K562 (cell line): ENCODE measurements at regions not wholly inside any gene's neighbourhood (a gene's known extent, or its start where the extent isn't known, plus 50 kb on each side); places are given as distances from the start of the nearest gene placed in this dataset.

Experiments
- ATAC-seq: fragments of 200-7000 bp; cut with Tn5 transposase; 3 replicates; pipeline ENCODE4 v1.9.1; 2020; ENCODE audit warnings: moderate library complexity
- BruUV-seq: library from RNA; stranded (reverse); fragments of 400-500 nt; replicated peaks from 2 replicates; lab custom pipeline; 2021; lab: Mats Ljungman, UMichigan
- CTCF ChIA-PET: fragments of 300-600 bp; formaldehyde crosslinking; extraction: SDS; loops from one replicate; lab custom pipeline; 2021; ENCODE audit warnings: low intra/inter-chr PET ratio; lab: Yijun Ruan, JAX
- POLR2A ChIA-PET: fragments of 300-600, 350-650 bp; sonication (Branson Sonifier 250); formaldehyde crosslinking; extraction: SDS; loops from one replicate; lab custom pipeline; 2021; ENCODE audit warnings: antibody characterized with exemption, inconsistent platforms; lab: Yijun Ruan, JAX
- DNase-seq, 4 experiments: peaks; one replicate each; pipeline versions ENCODE4 v3.0.0 to v3.0.0-alpha.2; 2011 to 2018; ENCODE audit warnings: low spot score in 3 of 4, mixed read lengths in 3 of 4; ENCODE audit errors: extremely low read depth in 1 of 4
- FAIRE-seq: peaks from 2 replicates; lab custom pipeline; 2011; peaks lifted over from hg19 to GRCh38; lab: Jason Lieb, UNC
- H2AFZ ChIP-seq: 2 replicates; pipeline ENCODE4 v1.6.0; 2011; ENCODE audit warnings: low read depth, low read length, control low read depth, inconsistent platforms
- H3K27ac ChIP-seq: fragments of 200-600 bp; 3 replicates; pipeline ENCODE4 v1.8.0; 2011; ENCODE audit warnings: low read depth, mild to moderate bottlenecking, control low read depth, inconsistent platforms, low read length, moderate library complexity, mixed read lengths; ENCODE audit errors: extremely low read depth
- H3K27me3 ChIP-seq, 2 experiments: fragments of 300-600 bp in 1 of 2; 2 replicates in 1 of 2; 3 replicates in 1 of 2; pipeline versions ENCODE4 v1.6.0 to v1.8.0; 2011; ENCODE audit warnings: inconsistent platforms in 2 of 2, low read length in 2 of 2, mild to moderate bottlenecking in 1 of 2, mixed read lengths in 1 of 2, moderate library complexity in 1 of 2; ENCODE audit not compliant: control insufficient read depth in 2 of 2, insufficient read depth in 2 of 2
- H3K36me3 ChIP-seq: fragments of 300-600 bp; 3 replicates; pipeline ENCODE4 v1.8.0; 2011; ENCODE audit warnings: mild to moderate bottlenecking, low read length, inconsistent platforms; ENCODE audit not compliant: control insufficient read depth, insufficient read depth
- H3K4me1 ChIP-seq, 2 experiments: fragments of 200-600 bp in 1 of 2; replicated peaks in 1 of 2; 2 replicates in 1 of 2; 3 replicates in 1 of 2; pipeline versions ENCODE4 v1.5.1 to v1.8.0; 2011; ENCODE audit warnings: inconsistent platforms in 2 of 2, low read length in 2 of 2, mild to moderate bottlenecking in 1 of 2, mixed read lengths in 1 of 2, moderate library complexity in 1 of 2; ENCODE audit not compliant: control insufficient read depth in 2 of 2, insufficient read depth in 2 of 2
- H3K4me2 ChIP-seq: 2 replicates; pipeline ENCODE4 v1.6.1; 2011; ENCODE audit warnings: low read length, control low read depth, inconsistent platforms, mixed read lengths; ENCODE audit not compliant: insufficient read depth
- H3K4me3 ChIP-seq: fragments of 200-600 bp; sonication (generic), shearing (Covaris generic); 2 replicates; pipeline ENCODE4 v1.5.1; 2016; ENCODE audit warnings: control low read depth, inconsistent platforms
- H3K79me2 ChIP-seq: fragments of 200-600 bp; 3 replicates; pipeline ENCODE4 v1.8.0; 2011; ENCODE audit warnings: low read length, inconsistent platforms; ENCODE audit not compliant: control insufficient read depth, insufficient read depth
- H3K9ac ChIP-seq, 2 experiments: 2 replicates each; pipeline versions ENCODE4 v1.6.0 to v1.6.1; 2011; ENCODE audit warnings: low read depth in 2 of 2, low read length in 2 of 2, control low read depth in 1 of 2, inconsistent platforms in 1 of 2, mild to moderate bottlenecking in 1 of 2, mixed read lengths in 1 of 2; ENCODE audit not compliant: insufficient read depth in 1 of 2
- H3K9me1 ChIP-seq: one replicate; pipeline ENCODE4 v1.6.0; 2011; ENCODE audit warnings: inconsistent platforms, mild to moderate bottlenecking, low read length, moderate library complexity; ENCODE audit not compliant: control insufficient read depth, insufficient read depth
- H3K9me3 ChIP-seq: replicated peaks from 2 replicates; pipeline ENCODE4 v1.5.1; 2011; ENCODE audit warnings: low read depth, low read length, inconsistent platforms; ENCODE audit not compliant: control insufficient read depth, insufficient read depth
- H4K20me1 ChIP-seq: replicated peaks from 2 replicates; pipeline ENCODE4 v1.6.1; 2011; ENCODE audit warnings: low read length, inconsistent platforms, mixed read lengths; ENCODE audit not compliant: control insufficient read depth, insufficient read depth
- C11orf30 ChIP-seq: fragments of 450-650 bp; IDR thresholded peaks from 2 replicates; pipeline ENCODE4 v1.6.1; 2016; ENCODE audit warnings: low read depth, mild to moderate bottlenecking
- EZH2 ChIP-seq: IDR thresholded peaks from 2 replicates; pipeline ENCODE4 v1.6.1; 2012; ENCODE audit warnings: low read depth, mild to moderate bottlenecking, inconsistent platforms, low read length, borderline replicate concordance
- MAFF ChIP-seq: IDR thresholded peaks from 2 replicates; pipeline ENCODE4 v1.6.1; 2012; ENCODE audit warnings: low read length, improper control_type of control experiment
- MAFK ChIP-seq: IDR thresholded peaks from 2 replicates; pipeline ENCODE4 v1.6.1; 2011; ENCODE audit warnings: low read length, improper control_type of control experiment
- SMARCA5 ChIP-seq: fragments of 450-650 bp; IDR thresholded peaks from 2 replicates; pipeline ENCODE4 v1.6.1; 2016
- U2AF1 ChIP-seq: fragments of 200-400 bp; formaldehyde crosslinking; optimal IDR thresholded peaks from 2 replicates; pipeline ENCODE3; 2017; ENCODE audit warnings: mild to moderate bottlenecking, low read depth, low read length, moderate library complexity
- ZNF316 ChIP-seq: fragments of 450-650 bp; IDR thresholded peaks from 2 replicates; pipeline ENCODE4 v1.6.1; 2016
- ZNF398 ChIP-seq: fragments of 250-450 bp; sonication (Bioruptor Pico); IDR thresholded peaks from 2 replicates; pipeline ENCODE4 v1.8.0; 2021; ENCODE audit warnings: moderate library complexity, mild to moderate bottlenecking, inconsistent platforms
- WGBS: fragments of 100-300 bp; shearing (Covaris generic); methylation state at CpG from one replicate; pipeline ENCODE4 v1.1.6; 2016; ENCODE audit warnings: low coverage, mixed read lengths; ENCODE audit not compliant: insufficient coverage; ENCODE audit errors: missing lambda C conversion rate; 5-methylcytosine and 5-hydroxymethylcytosine counted together
- in situ Hi-C: fragments of 300-500 bp; cut with MboI; formaldehyde crosslinking; loops from 4 replicates; pipeline ENCODE4 v1.15.0; 2018; ENCODE audit warnings: inconsistent platforms, mixed read lengths
- intact Hi-C: fragments of 100-400 bp; cut with micrococcal nuclease; formaldehyde crosslinking; loops from 2 replicates; pipeline ENCODE4 v1.14.2; 2022

GRCh38 chr1:201763455-201764140 is 65.4 kb upstream of the IPO9 start:
- H3K4me2 ChIP-seq, result no peak overlapping the region
- in situ Hi-C loops, result no loop called here
- FAIRE-seq, result no peak

More at GRCh38 chr1:201763455-201764140, 65.4 kb upstream of the IPO9 start:
- Histone ChIP-seq H3K27me3 (no peaks in the 10 kb centered on the region; a peak in 1 of 5 replicates), H3K9ac (no peak overlapping the region), H3K4me3 (no peak overlapping the region), H3K9me3 (no peaks in the 10 kb centered on the region), H2AFZ (no peak overlapping the region), H3K36me3 (no peaks in the 10 kb centered on the region), H3K27ac (no peak overlapping the region)
- no peak for DNase-seq
- CTCF ChIA-PET, result no interaction called here
- ATAC-seq, result no peak
- TF ChIP-seq C11orf30 (peak; percentile 46; the same call in 1 of the 2 replicates), ZNF316 (peak; percentile 42), SMARCA5 (no peak), EZH2 (0 out of 2 replicates have a peak, but pooled peaks have one; percentile 19), ZNF398 (CRISPR knock-in tag) (no peak), MAFK (0 out of 2 replicates have a peak, but pooled peaks have one; percentile 18), MAFF (peak; percentile 21; the same call in 1 of the 2 replicates), U2AF1 (no peak)
- TF ChIP-seq, all 486 proteins: peak for 5
- Histone ChIP-seq H4K20me1 (no peaks in the 10 kb centered on the region), H3K4me1 (no peaks in the 10 kb centered on the region; a peak in 1 of 5 replicates), H3K79me2 (no peaks in the 10 kb centered on the region), H3K9me1 (no peaks in the 10 kb centered on the region)
- 21% methylated on average over 7 of the region's 7 CpGs for WGBS
- intact Hi-C loops, result no loop called here
- POLR2A ChIA-PET, result interaction anchor here (0.7 to 2.4 kb wide), 4 partner anchors 11 to 16 kb away, joined by 3 to 8 read pairs (median 5); no protein-coding TSS in a partner anchor
- BruUV-seq, result no TSS peak
